ENCODE measurements at regions not wholly inside any gene's neighbourhood (a gene's known extent, or its start where the extent isn't known, plus 50 kb on each side); places are given as distances from the start of the nearest gene placed in this dataset.

- TF ChIP-seq SMC3 (conservative IDR thresholded peaks at IDR 0.05; ENCODE audit: poor library complexity) (no peak), CTCF (IDR thresholded peaks at IDR 0.05; ENCODE audit: poor library complexity, severe bottlenecking) (no peak), EP300 (conservative IDR thresholded peaks at IDR 0.05; ENCODE audit: poor library complexity, severe bottlenecking) (no peak), EZH2 (IDR thresholded peaks at IDR 0.05; ENCODE audit: borderline replicate concordance, insufficient read depth, low read length, poor library complexity, severe bottlenecking) (no peak), TAF1 (IDR thresholded peaks at IDR 0.05; ENCODE audit: low read depth) (no peak), POLR2AphosphoS5 (IDR thresholded peaks at IDR 0.05) (no peak), RAD21 (conservative IDR thresholded peaks at IDR 0.05) (no peak)
Measured at GRCh38 chr1:232259333-232259732, 370.6 kb downstream of the SIPA1L2 start.
